ENCODE measurements at regions not wholly inside any gene's neighbourhood (a gene's known extent, or its start where the extent isn't known, plus 50 kb on each side); places are given as distances from the start of the nearest gene placed in this dataset.

- TF ChIP-seq CTCF (IDR thresholded peaks at IDR 0.05) (no peak), EZH2 (IDR thresholded peaks at IDR 0.05) (no peak), EZH2phosphoT487 (IDR thresholded peaks at IDR 0.05) (no peak)
Observed at GRCh38 chr5:117209479-117209878, 634.9 kb upstream of the SEMA6A start.

Measured in neural progenitor cell (in vitro differentiated cells).